HL-60 (cell line): ENCODE measurements at regions not wholly inside any gene's neighbourhood (a gene's known extent, or its start where the extent isn't known, plus 50 kb on each side); places are given as distances from the start of the nearest gene placed in this dataset.

Experiments
- DNase-seq, 2 experiments: peaks; one replicate each; pipeline ENCODE4 v3.0.0-alpha.2; 2010 to 2020; ENCODE audit warnings: low read depth in 1 of 2, low spot score in 1 of 2
- H3K27ac ChIP-seq: fragments of 250-450 bp; sonication (Bioruptor Pico); replicated peaks from 2 replicates; pipeline ENCODE4 v1.5.1; 2020; ENCODE audit warnings: mild to moderate bottlenecking, moderate library complexity
- H3K27me3 ChIP-seq: fragments of 250-450 bp; sonication (Bioruptor Pico); 2 replicates; pipeline ENCODE4 v1.5.1; 2021; ENCODE audit warnings: mild to moderate bottlenecking, moderate library complexity; ENCODE audit not compliant: insufficient read depth, poor library complexity, severe bottlenecking
- H3K4me3 ChIP-seq: replicated peaks from 2 replicates; pipeline ENCODE4 v1.5.1; 2011; ENCODE audit warnings: mild to moderate bottlenecking, control low read depth, low read length; ENCODE audit not compliant: insufficient read depth
- CTCF ChIP-seq: IDR thresholded peaks from one replicate; pipeline ENCODE4 v1.5.1; 2011; ENCODE audit warnings: low read length, control low read depth, inconsistent platforms; ENCODE audit not compliant: insufficient read depth
- GABPA ChIP-seq: IDR thresholded peaks from 2 replicates; pipeline ENCODE4 v1.6.1; 2012; ENCODE audit warnings: low read depth
- POLR2AphosphoS5 ChIP-seq: IDR thresholded peaks from 2 replicates; pipeline ENCODE4 v1.6.1; 2012; ENCODE audit warnings: low read depth
- REST ChIP-seq: IDR thresholded peaks from 2 replicates; pipeline ENCODE4 v1.6.1; 2012; ENCODE audit warnings: low read depth; ENCODE audit not compliant: insufficient replicate concordance
- SPI1 ChIP-seq: IDR thresholded peaks from 2 replicates; pipeline ENCODE4 v1.6.1; 2012; ENCODE audit warnings: low read depth, mild to moderate bottlenecking, borderline replicate concordance

GRCh38 chr10:65742906-65743305, 1182.9 kb upstream of the LRRTM3 start:
- H3K27me3 ChIP-seq: no peaks in the 10 kb centered on the region
- DNase-seq: no peak
- TF ChIP-seq POLR2AphosphoS5: no peak
- no peak for TF ChIP-seq GABPA
- TF ChIP-seq CTCF: no peak
- no peak for TF ChIP-seq REST
- TF ChIP-seq SPI1: no peak
- no peak overlapping the region for H3K4me3 ChIP-seq
- H3K27ac ChIP-seq: no peak overlapping the region

GRCh38 chr10:65751218-65751617, 1174.6 kb upstream of the LRRTM3 start:
- Histone ChIP-seq H3K27me3 (no peaks in the 10 kb centered on the region), H3K27ac (no peak overlapping the region), H3K4me3 (no peak overlapping the region)
- no peak for TF ChIP-seq GABPA
- no peak for TF ChIP-seq POLR2AphosphoS5
- TF ChIP-seq CTCF: no peak
- no peak for TF ChIP-seq REST
- no peak for TF ChIP-seq SPI1
- DNase-seq: no peak

- TF ChIP-seq GABPA (no peak), CTCF (no peak), SPI1 (no peak), REST (no peak)
- H3K27ac ChIP-seq: no peak overlapping the region
- DNase-seq: no peak
- H3K4me3 ChIP-seq: no peak overlapping the region
- no peaks in the 10 kb centered on the region for H3K27me3 ChIP-seq
Measured at GRCh38 chr10:65751896-65752295, 1173.9 kb upstream of the LRRTM3 start.
